NCI-H2107 treated with DMSO at 0.1 percent for 48 hours (cell line): ENCODE measurements at regions not wholly inside any gene's neighbourhood (a gene's known extent, or its start where the extent isn't known, plus 50 kb on each side); places are given as distances from the start of the nearest gene placed in this dataset.
"Not testable (repeated sequence)": the region's sequence is repeated elsewhere in the genome, so short reads cannot be mapped to it uniquely, and the experiment has no call there.

Experiments
- DNase-seq: peaks from one replicate; lab custom pipeline; 2025; ENCODE audit not compliant: unreplicated experiment; lab: John Stamatoyannopoulos, UW

- DNase-seq, result no peak
These were observed 61.1 kb downstream of the MAD2L1 start for GRCh38 chr4:120005527-120005926.

DNA sequence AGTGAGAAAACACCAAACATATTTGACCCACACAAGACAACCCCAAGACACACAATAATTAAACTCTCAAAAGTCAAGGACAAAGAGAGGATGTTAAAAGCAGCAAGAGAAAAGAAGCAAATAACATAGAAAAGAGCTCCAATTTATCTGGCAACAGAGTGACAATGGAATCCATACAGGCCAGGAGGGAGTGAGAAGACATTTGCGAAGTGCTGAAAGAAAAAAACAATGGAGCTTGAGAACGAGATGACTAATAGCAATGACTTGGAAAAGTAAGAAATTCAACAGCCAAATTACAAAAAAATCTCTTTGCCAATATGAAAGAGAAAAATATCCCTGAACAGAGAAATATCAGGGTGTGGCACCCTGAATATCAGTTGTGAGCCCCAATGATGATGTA, 61.6 kb downstream of the MAD2L1 start:
- DNase-seq, result no peak

GRCh38 chr4:120004054-120004453, 62.6 kb downstream of the MAD2L1 start:
- DNase-seq, result no peak

GRCh38 chr4:120003193-120003592, 63.5 kb downstream of the MAD2L1 start:
- no peak for DNase-seq

GRCh38 chr4:120001850-120002249, 64.8 kb downstream of the MAD2L1 start:
- no peak for DNase-seq

GRCh38 chr4:120000591-120001296, 65.9 kb downstream of the MAD2L1 start:
- no peak for DNase-seq

DNA sequence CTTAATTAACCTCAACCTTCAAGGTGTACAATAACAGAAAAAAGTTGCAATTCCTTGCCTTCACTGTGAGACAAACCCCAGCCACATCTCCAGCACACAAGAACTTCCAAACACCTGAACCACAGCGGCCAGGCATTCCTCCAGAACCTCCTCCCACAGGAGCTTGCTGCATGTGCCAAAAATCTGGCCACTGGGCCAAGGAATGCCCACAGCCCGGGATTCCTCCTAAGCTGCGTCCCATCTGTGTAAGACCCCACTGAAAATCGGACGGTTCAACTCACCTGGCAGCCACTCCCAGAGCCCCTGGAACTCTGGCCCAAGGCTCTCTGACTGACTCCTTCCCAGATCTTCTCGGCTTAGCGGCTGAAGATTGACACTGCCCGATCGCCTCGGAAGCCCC, 70.6 kb downstream of the MAD2L1 start:
- DNase-seq, result not testable (repeated sequence)

- DNase-seq, result no peak
These were observed 81.7 kb downstream of the MAD2L1 start for GRCh38 chr4:119984996-119985395.

DNA sequence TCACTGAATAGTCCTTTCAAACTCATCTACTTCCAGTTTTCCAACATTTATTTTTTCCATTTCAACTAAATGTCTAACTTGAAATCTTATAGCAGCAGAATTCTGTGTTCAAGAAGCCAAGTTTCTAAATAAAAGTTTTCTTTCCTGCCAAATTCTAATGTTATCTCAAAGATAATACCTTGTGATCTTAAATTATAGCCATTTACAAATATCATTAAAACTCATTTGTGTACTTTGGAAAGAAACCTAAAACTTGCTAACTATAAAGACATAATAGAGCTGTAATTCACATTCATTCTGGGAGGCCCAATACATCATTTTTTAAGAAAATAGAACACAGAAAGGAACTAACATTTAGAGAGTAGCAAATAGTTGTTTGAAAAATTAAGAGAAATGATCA, 83.9 kb downstream of the MAD2L1 start:
- no peak for DNase-seq

DNA sequence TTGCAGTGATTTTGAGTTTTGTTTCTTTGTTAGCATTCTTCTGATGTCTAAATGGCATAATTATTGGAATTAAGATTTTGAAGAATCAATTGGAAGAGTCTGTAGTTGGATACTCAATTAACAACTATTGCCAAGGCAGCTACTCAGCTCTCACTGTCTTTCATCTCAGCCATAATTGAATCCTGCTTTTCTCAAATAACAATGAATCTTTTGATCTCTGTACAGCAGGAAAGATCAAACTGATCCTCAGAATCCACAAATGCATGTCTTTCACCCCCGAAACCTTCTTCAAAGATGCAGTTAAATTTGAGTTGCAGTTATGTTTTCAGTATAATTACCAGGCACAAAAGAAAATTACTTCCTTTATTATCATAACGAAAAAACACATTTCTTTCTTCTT, 86.2 kb downstream of the MAD2L1 start:
- no peak for DNase-seq

- DNase-seq, result no peak
These were observed 89.3 kb downstream of the MAD2L1 start for GRCh38 chr4:119977076-119977940.

DNA sequence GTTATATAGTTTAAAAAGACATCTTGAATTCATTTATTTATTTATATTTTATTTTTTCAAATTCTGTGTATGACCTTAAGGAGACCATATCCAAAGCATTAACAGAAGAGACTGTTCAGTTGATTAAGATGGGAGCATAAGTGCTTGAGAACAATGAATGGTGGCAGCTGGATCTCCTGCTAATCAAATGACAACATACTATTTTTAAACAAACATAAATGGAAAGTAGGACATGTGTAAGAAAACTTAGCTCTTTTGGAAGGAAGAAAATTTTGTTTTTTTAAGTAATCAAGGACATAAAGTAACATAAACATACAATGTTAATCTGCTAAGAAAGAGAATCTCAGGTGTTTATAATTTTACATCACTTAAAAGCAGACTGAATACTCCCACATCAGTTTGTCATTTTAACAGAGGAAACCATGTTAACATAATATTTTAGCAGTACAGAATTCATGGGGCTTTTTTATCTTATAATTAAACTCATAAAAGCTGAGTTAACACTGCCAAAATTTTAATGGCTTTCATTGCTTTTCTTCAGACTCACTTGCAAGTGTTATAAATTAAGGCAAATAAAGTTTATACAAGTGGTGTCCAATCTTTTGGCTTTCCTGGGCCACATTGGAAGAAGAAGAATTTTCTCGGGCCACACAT, 95.1 kb downstream of the MAD2L1 start:
- no peak for DNase-seq

DNA sequence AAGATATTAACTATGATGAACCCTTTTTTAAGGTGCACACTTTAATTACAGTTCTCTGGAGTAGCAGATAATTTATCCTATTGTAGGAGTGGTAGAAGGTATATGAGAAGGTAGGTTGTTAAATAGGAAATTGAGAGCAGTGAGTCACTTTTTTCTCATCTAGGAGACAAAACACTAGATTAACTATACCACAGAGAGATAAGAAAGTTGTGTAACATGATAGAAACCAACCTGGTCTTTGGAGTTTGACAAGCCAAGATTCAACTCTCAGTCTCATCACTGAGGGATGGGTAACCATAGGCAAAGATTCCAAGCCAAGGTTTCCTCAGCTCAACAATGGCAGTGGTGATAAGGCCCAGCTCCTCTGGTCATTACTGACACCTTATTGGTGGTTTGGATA, 104.0 kb downstream of the MAD2L1 start:
- DNase-seq, result no peak

DNA sequence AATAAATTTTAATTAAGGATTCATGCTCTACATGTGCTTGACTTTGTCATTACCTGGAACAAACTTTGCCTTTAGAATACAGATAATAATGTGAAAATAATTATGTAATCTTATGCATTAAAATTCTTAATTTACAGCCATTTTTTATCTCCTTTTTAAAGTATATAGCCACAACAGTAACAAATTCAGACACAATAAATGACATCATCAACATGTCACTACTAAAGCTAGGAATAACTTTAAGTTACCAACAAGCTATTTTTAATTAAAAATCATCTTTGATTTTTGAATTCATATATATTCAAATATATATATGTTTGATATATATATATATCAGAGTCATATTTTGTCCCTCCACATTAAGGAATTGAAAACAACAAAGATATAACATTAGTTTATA, 107.7 kb downstream of the MAD2L1 start:
- DNase-seq, result no peak

GRCh38 chr4:119955256-119955655, 111.4 kb downstream of the MAD2L1 start:
- DNase-seq, result no peak

GRCh38 chr4:119954487-119954886, 112.2 kb downstream of the MAD2L1 start:
- DNase-seq, result not testable (repeated sequence)

GRCh38 chr4:119946359-119946758, 120.3 kb downstream of the MAD2L1 start:
- no peak for DNase-seq

- no peak for DNase-seq
These were observed 123.8 kb downstream of the MAD2L1 start for GRCh38 chr4:119942806-119943205.

DNA sequence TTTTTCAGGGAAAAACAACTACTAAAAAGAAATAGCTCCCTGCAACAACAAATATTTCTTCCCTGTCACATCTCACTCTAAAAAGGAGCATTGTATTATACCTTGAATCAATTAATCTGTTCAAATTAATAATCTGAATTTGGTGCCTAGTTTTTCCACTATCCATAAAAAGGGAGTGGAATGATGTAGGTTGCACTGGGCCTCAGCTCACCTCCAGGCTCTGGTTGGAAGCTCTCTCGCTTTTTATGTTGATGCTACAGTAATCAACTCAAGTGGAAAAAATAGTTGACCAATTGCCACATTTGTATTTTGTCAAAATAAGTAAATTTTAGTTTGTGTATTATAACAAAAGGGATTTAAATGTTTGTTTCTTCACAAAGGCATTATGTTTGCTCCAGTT, 126.1 kb downstream of the MAD2L1 start:
- no peak for DNase-seq

DNA sequence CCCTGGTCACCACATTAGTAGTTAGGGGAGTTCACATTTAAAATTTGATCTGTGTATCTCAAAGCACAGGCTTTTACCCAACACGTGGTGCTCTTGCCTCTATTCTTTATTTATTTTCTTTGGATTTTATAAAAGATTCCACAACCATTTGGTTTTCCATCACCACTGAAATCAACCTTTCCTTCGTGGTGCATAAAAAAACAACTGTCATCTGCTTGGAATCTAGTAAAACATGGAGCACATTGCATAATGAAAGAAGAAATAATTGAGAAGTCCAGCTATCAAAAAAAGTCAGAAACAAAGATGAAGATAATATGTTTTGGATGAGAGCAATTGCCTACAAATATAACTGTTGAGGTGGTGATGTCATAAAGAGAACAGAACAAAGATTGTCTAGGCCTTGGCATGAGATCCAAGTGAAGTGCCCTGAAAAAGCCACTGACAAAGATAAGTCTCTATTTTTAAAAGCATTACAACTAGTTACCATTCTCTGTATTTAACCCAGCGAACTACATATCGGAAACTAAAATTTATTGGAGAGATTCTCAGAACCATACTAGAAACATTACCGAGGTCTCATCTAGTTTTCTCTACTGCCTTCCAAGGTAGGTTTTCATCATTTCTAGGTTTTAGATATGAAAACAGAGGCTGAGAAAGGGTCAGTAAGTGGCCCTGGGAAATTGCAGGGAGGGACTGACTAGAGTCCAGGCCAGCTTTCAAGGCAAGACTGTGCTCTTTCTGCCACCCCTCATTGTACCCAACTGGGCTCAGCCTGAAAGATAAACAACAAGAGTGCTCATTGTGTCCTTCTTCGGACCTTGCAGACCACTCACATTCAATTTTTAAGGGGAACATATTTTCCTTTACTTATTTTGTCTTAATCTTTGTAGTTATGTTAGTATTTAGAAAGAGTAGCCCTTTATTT, 127.3 kb downstream of the MAD2L1 start:
- no peak for DNase-seq

- no peak for DNase-seq
These were observed 128.9 kb downstream of the MAD2L1 start for GRCh38 chr4:119937746-119938145.
